ENCODE measurements at regions not wholly inside any gene's neighbourhood (a gene's known extent, or its start where the extent isn't known, plus 50 kb on each side); places are given as distances from the start of the nearest gene placed in this dataset.

- TF ChIP-seq MLLT1 (IDR thresholded peaks at IDR 0.05) (no peak), SMARCE1 (IDR thresholded peaks at IDR 0.05) (no peak), ZNF3 (CRISPR knock-in tag; IDR thresholded peaks at IDR 0.05) (no peak), ADNP (tag; IDR thresholded peaks at IDR 0.05) (no peak), RHOXF2B (CRISPR knock-in tag; conservative IDR thresholded peaks at IDR 0.05) (no peak), MIER1 (IDR thresholded peaks at IDR 0.05; ENCODE audit: low read depth) (no peak), ZNF197 (CRISPR knock-in tag; IDR thresholded peaks at IDR 0.05; ENCODE audit: low read depth) (no peak), EWSR1 (IDR thresholded peaks at IDR 0.05; ENCODE audit: borderline replicate concordance, low read depth, partially characterized antibody) (no peak), CXXC5 (CRISPR knock-in tag; IDR thresholded peaks at IDR 0.05) (no peak), ZNF140 (CRISPR knock-in tag; IDR thresholded peaks at IDR 0.05) (no peak)
Observed at GRCh38 chr14:38561657-38562056, 305.8 kb upstream of the CLEC14A start (continued).

GRCh38 chr14:38559711-38560110 is 303.8 kb upstream of the CLEC14A start:
- CTCF ChIA-PET (ENCODE audit: low intra/inter-chr PET ratio), result no interaction called here
- BruUV-seq (replicated peaks), result no TSS peak
- no peaks in the 10 kb centered on the region for H4K20me1 ChIP-seq (replicated peaks; ENCODE audit: control insufficient read depth, insufficient read depth, low read length)
- H3K9me3 ChIP-seq (replicated peaks; ENCODE audit: control insufficient read depth, insufficient read depth, low read depth, low read length), result no peaks in the 10 kb centered on the region; the same call in 1 of the 2 replicates
- no peak overlapping the region for H3K4me3 ChIP-seq
- no peaks in the 10 kb centered on the region for H3K9me1 ChIP-seq (ENCODE audit: control insufficient read depth, insufficient read depth, low read length)
- in situ Hi-C loops (cut with MboI), result no loop called here
- WGBS (ENCODE audit: insufficient coverage, low coverage, missing lambda C conversion rate), result 0% methylated on average over 2 of the region's 2 CpGs
- no peak for DNase-seq (ENCODE audit: extremely low read depth in 1 of 4, low spot score in 3 of 4)
- no peaks in the 10 kb centered on the region for H3K36me3 ChIP-seq (ENCODE audit: control insufficient read depth, insufficient read depth, low read length)
- no peak overlapping the region for H2AFZ ChIP-seq (ENCODE audit: low read depth, low read length)
- H3K27me3 ChIP-seq (ENCODE audit: control insufficient read depth in 2 of 2, insufficient read depth in 2 of 2, low read length in 2 of 2), result no peaks in the 10 kb centered on the region
- ATAC-seq, result no peak
- intact Hi-C loops (cut with micrococcal nuclease), result no loop called here
- no peaks in the 10 kb centered on the region for H3K79me2 ChIP-seq (ENCODE audit: control insufficient read depth, insufficient read depth, low read length)
- no peak overlapping the region for H3K27ac ChIP-seq (ENCODE audit: extremely low read depth, low read depth, low read length)
- H3K4me1 ChIP-seq (replicated peaks in 1 of 2; ENCODE audit: control insufficient read depth in 2 of 2, insufficient read depth in 2 of 2, low read length in 2 of 2), result no peaks in the 10 kb centered on the region
- no peak overlapping the region for H3K9ac ChIP-seq (ENCODE audit: insufficient read depth in 1 of 2, low read depth in 2 of 2, low read length in 2 of 2)
- FAIRE-seq, result no peak
- no peak overlapping the region for H3K4me2 ChIP-seq (ENCODE audit: insufficient read depth, low read length)
- POLR2A ChIA-PET, result no interaction called here
- no peak for TF ChIP-seq HNRNPLL (IDR thresholded peaks at IDR 0.05; ENCODE audit: low read depth, low read length, poor library complexity, severe bottlenecking)
- no peak for TF ChIP-seq HEY1 (CRISPR knock-in tag; IDR thresholded peaks at IDR 0.05; ENCODE audit: borderline replicate concordance)
- no peak for TF ChIP-seq ARID4B (CRISPR knock-in tag; IDR thresholded peaks at IDR 0.05)
- TF ChIP-seq ZFP30 (CRISPR knock-in tag; IDR thresholded peaks at IDR 0.05; ENCODE audit: borderline replicate concordance), result no peak
- no peak for TF ChIP-seq ZNF133 (CRISPR knock-in tag; IDR thresholded peaks at IDR 0.05)
- peak; percentile 30 for TF ChIP-seq ZFP36 (IDR thresholded peaks at IDR 0.05; ENCODE audit: low read depth, low read length, partially characterized antibody)
- no peak for TF ChIP-seq NFXL1 (CRISPR knock-in tag; IDR thresholded peaks at IDR 0.05)
